Tibial artery (tissue), 4 donors: ENCODE measurements at regions not wholly inside any gene's neighbourhood (a gene's known extent, or its start where the extent isn't known, plus 50 kb on each side); places are given as distances from the start of the nearest gene placed in this dataset.
"Not testable (repeated sequence)": the region's sequence is repeated elsewhere in the genome, so short reads cannot be mapped to it uniquely, and the experiment has no call there.

Experiments
- DNase-seq, 2 donors: peaks; one replicate each; pipeline ENCODE4 v3.0.0-alpha.2; 2019
- H3K27ac ChIP-seq, 2 donors: fragments of 200-600 bp; sonication (generic) in 1 of 2; 1 replicate in 1 of 2; 2 replicates in 1 of 2; pipeline ENCODE4 v1.5.1; 2018 to 2019; ENCODE audit warnings: mild to moderate bottlenecking in 1 of 2
- H3K27me3 ChIP-seq, 2 donors: fragments of 200-600 bp; sonication (generic) in 1 of 2; one replicate each; pipeline versions ENCODE4 v1.5.1 to v1.6.0; 2016 to 2019
- H3K36me3 ChIP-seq, 3 donors: fragments of 200-600 bp; sonication (generic) in 2 of 3; one replicate each; pipeline ENCODE4 v1.5.1; 2016 to 2019; ENCODE audit warnings: mild to moderate bottlenecking in 2 of 3
- H3K4me1 ChIP-seq, 4 donors: fragments of 200-600 bp; sonication (generic) in 2 of 4; 1 replicate in 3 of 4; 2 replicates in 1 of 4; pipeline ENCODE4 v1.5.1; 2016 to 2019
- H3K4me3 ChIP-seq, 2 donors: fragments of 200-600 bp; sonication (generic) in 1 of 2; 1 replicate in 1 of 2; 2 replicates in 1 of 2; pipeline ENCODE4 v1.5.1; 2018 to 2019; ENCODE audit warnings: mild to moderate bottlenecking in 2 of 2
- H3K9me3 ChIP-seq, 3 donors: fragments of 200-600 bp; sonication (generic) in 1 of 3; one replicate each; pipeline ENCODE4 v1.5.1; 2016 to 2019
- intact Hi-C: fragments of 100-400 bp; cut with DNase I; formaldehyde crosslinking; loops from one replicate; pipeline ENCODE4 v1.15.0; 2023; ENCODE audit warnings: low total_unique reads
- TF ChIP-seq, protein P1 (sequence below), 2 experiments: fragments of 200-600 bp in 1 of 2; fragments of 450-650 bp in 1 of 2; IDR thresholded peaks; one replicate each; pipeline ENCODE4 v1.5.1; 2017 to 2019; ENCODE audit warnings: antibody characterized with exemption in 2 of 2, mild to moderate bottlenecking in 1 of 2, moderate library complexity in 1 of 2

GRCh38 chr12:90216815-90217214, 508.2 kb upstream of the ATP2B1 start:
- no peak overlapping the region for H3K4me3 ChIP-seq
- no peaks in the 10 kb centered on the region for H3K9me3 ChIP-seq
- TF ChIP-seq, protein P1, sequence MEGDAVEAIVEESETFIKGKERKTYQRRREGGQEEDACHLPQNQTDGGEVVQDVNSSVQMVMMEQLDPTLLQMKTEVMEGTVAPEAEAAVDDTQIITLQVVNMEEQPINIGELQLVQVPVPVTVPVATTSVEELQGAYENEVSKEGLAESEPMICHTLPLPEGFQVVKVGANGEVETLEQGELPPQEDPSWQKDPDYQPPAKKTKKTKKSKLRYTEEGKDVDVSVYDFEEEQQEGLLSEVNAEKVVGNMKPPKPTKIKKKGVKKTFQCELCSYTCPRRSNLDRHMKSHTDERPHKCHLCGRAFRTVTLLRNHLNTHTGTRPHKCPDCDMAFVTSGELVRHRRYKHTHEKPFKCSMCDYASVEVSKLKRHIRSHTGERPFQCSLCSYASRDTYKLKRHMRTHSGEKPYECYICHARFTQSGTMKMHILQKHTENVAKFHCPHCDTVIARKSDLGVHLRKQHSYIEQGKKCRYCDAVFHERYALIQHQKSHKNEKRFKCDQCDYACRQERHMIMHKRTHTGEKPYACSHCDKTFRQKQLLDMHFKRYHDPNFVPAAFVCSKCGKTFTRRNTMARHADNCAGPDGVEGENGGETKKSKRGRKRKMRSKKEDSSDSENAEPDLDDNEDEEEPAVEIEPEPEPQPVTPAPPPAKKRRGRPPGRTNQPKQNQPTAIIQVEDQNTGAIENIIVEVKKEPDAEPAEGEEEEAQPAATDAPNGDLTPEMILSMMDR (IDR thresholded peaks at IDR 0.05): no peak
- H3K4me1 ChIP-seq: no peaks in the 10 kb centered on the region
- no peak for DNase-seq
- H3K27me3 ChIP-seq: no peaks in the 10 kb centered on the region
- intact Hi-C loops: no loop called here
- no peak overlapping the region for H3K27ac ChIP-seq
- no peaks in the 10 kb centered on the region for H3K36me3 ChIP-seq

DNA sequence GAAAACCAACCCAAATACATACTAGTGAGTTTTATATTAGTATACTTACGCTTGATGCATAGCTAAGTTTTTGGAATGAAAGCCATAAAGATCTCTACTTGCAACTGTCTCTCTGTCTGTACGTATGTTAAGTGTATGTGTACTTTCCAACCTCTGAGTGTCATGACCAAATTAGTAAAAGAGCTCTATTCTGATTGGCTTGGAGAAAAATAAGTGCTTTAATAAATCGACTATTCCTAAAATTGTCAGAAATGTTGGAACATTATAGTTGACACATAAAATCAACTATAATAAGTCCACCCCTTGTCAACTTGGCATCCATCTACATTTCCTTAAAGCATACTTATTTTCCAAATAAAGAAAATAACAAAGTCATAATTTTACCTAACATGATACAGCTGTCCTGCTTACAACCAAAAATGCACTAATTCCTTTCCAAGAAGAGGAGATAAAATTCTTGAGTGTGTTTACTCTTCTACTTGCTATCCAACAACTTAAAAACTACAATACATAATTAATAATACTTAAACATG, 507.4 kb upstream of the ATP2B1 start:
- intact Hi-C loops: no loop called here
- DNase-seq: no peak
- no peak overlapping the region for H3K27ac ChIP-seq
- H3K27me3 ChIP-seq: no peaks in the 10 kb centered on the region
- H3K36me3 ChIP-seq: no peaks in the 10 kb centered on the region
- no peak overlapping the region for H3K4me3 ChIP-seq
- no peaks in the 10 kb centered on the region for H3K9me3 ChIP-seq
- H3K4me1 ChIP-seq: no peaks in the 10 kb centered on the region
- TF ChIP-seq, protein P1 (IDR thresholded peaks at IDR 0.05): no peak

GRCh38 chr12:90211017-90211416, 502.4 kb upstream of the ATP2B1 start:
- intact Hi-C loops: no loop called here
- no peak for DNase-seq
- H3K27me3 ChIP-seq: no peaks in the 10 kb centered on the region
- no peaks in the 10 kb centered on the region for H3K4me1 ChIP-seq
- TF ChIP-seq, protein P1 (IDR thresholded peaks at IDR 0.05): no peak
- no peak overlapping the region for H3K4me3 ChIP-seq
- no peaks in the 10 kb centered on the region for H3K36me3 ChIP-seq
- H3K9me3 ChIP-seq: no peaks in the 10 kb centered on the region
- no peak overlapping the region for H3K27ac ChIP-seq

GRCh38 chr12:90209029-90209428, 500.4 kb upstream of the ATP2B1 start:
- Histone ChIP-seq H3K27ac (no peak overlapping the region), H3K9me3 (no peaks in the 10 kb centered on the region), H3K27me3 (no peaks in the 10 kb centered on the region), H3K4me1 (no peaks in the 10 kb centered on the region), H3K36me3 (no peaks in the 10 kb centered on the region), H3K4me3 (no peak overlapping the region)
- no peak for DNase-seq
- intact Hi-C loops: no loop called here
- TF ChIP-seq, protein P1 (IDR thresholded peaks at IDR 0.05): no peak

- H3K4me3 ChIP-seq, H3K27ac ChIP-seq, H3K4me1 ChIP-seq, DNase-seq, intact Hi-C loops, H3K9me3 ChIP-seq, H3K36me3 ChIP-seq, H3K27me3 ChIP-seq: not testable (repeated sequence)
Observed at GRCh38 chr12:90208379-90208778, 499.7 kb upstream of the ATP2B1 start.

GRCh38 chr12:90207799-90208198, 499.2 kb upstream of the ATP2B1 start:
- Histone ChIP-seq H3K36me3 (no peaks in the 10 kb centered on the region), H3K4me1 (no peaks in the 10 kb centered on the region), H3K27ac (no peak overlapping the region), H3K27me3 (no peaks in the 10 kb centered on the region), H3K4me3 (no peak overlapping the region), H3K9me3 (no peaks in the 10 kb centered on the region)
- intact Hi-C loops: no loop called here
- TF ChIP-seq, protein P1 (IDR thresholded peaks at IDR 0.05): no peak
- DNase-seq: no peak
